Stimulated activated CD8-positive, alpha-beta memory T cell treated with anti-CD3 and anti-CD28 coated beads, Interleukin-7, amount 100 ng/mL, for 48 hours (primary cell): ENCODE measurements at regions not wholly inside any gene's neighbourhood (a gene's known extent, or its start where the extent isn't known, plus 50 kb on each side); places are given as distances from the start of the nearest gene placed in this dataset.

ENCODE experiments used
- DNase-seq, 2 donors: peaks; one replicate each; pipeline ENCODE4 v3.0.0-alpha.2; 2020; ENCODE audit warnings: low read depth in 1 of 2; ENCODE audit errors: extremely low read depth in 1 of 2

DNA sequence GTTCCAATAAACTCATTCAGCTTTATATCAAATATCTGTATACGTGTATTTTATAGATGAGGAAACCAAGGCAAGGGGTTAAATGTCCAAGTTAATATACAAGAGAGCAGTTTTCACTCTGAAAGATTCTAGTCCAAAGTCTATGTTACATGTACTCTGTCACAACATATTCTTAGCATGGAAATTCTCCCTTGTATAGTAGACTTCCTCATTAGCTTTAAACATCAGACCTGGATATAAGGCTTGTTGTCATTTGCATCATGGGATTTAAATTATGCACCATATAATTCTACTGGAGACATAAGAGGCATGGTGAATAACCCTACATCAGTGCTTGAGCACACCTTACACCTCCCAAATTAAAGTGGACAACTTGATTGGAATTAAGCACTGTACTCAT lies 681.9 kb upstream of the CCDC179 start:
- no peak for DNase-seq

DNA sequence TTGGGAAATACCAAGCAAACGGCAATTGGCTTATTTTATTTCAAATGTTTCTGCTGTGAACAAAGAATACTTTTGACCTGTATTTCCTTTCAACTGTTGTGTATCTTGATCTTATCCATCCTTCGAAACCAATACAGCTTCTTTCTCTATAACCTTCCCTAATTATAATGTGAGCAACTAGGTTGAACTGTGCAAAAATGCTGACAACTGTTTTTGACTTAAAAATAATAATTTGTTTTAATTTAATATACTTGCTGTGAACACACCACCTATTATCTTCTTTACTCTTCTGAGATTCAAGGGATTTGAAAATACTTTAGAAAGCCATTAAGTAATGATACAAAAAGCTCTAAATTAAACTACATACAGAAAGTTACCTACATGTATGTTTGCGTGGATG lies 682.5 kb upstream of the CCDC179 start:
- DNase-seq: no peak

DNA sequence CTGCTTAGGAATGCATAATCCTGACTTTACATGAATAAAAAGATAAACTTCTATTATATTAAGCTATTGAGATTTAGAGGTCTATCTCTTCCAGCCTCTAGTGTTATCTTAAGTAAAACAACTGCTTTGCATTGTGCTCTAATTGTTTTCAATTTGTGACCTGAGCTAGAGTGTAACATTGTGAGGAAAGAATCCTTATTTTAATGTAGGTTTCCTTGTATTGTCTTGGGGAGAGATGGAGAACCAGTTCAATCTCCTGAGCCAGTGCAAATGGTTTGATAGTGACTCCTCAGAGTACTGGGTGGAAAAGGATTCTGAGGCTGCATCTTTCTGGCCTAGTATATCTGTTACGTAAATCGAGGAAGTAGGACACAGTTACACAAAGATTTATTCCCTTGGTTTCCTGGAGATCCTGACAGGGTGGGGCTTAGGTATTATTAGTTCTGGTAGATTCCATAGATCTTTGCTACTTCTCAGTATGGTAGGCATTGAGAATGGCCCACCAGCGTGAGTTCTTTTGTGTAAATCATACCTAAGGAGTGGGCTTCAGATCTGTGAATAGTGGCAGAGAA lies 683.5 kb upstream of the CCDC179 start:
- no peak for DNase-seq

GRCh38 chr11:23551706-23552105 lies 691.4 kb upstream of the CCDC179 start:
- DNase-seq: no peak

DNA sequence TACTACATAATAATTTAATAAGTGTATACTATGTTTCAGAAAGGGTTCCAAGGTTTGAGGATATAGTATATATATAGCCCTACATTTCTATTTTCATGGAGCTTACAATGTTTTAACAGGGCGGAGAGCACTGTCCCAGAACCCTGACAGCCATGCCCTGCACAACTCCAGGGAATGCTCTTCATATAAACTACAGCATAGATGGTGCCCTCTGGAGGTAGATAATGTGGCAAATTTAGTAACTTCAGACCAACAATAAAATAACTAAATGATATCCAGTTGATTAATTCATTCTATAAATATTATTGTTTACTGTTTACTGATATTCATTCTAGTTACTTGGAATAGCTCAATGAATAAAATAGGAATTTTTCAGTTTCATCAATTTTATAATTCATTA lies 693.7 kb upstream of the CCDC179 start:
- no peak for DNase-seq

DNA sequence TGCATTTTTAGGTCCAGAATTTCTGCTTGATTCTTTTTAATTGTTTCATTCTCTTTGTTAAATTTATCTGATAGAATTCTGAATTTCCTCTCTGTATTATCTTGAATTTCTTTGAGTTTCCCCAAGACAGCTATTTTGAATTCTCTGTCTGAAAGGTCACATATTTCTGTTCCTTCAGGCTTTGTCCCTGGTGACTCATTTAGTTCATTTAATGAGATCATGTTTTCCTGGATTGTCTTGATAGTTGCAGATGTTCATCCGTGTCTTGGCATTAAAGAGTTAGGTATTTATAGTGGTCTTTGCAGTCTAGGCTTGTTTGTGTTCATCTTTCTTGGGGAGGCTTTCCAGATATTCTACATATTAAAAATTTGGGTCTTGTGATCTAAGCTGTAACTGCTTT lies 694.8 kb upstream of the CCDC179 start:
- DNase-seq: no peak

DNA sequence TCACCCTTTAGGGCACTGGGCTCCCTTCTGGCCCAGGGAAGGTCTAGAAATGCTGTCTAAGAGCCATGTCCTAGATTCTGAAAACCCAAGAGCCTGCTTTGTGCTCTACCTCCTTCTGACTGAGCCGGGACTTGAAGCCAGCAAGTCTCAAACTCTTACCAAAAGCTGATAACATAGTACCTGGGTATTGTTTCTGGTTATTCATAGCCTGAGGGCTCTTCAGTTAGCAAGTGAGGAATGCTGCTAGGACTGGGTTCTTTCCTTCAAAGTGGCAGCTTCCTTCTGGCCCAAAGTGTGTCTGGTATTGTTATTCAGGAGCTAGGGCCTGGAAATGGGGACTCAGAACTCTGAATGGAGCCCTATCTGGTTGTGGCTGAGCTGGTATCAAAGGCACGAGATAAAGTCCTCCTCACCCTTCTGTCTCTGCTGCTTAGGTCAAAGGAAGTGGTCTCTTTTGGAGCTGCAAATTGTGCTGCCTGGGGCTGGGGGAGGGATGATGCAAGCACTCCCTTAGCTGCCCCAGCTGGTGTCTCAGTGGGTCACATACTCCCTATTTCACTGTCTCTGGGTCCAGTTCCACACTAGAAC lies 696.0 kb upstream of the CCDC179 start:
- DNase-seq: no peak

- no peak for DNase-seq
Observed at GRCh38 chr11:23563591-23563990, 703.3 kb upstream of the CCDC179 start.

DNA sequence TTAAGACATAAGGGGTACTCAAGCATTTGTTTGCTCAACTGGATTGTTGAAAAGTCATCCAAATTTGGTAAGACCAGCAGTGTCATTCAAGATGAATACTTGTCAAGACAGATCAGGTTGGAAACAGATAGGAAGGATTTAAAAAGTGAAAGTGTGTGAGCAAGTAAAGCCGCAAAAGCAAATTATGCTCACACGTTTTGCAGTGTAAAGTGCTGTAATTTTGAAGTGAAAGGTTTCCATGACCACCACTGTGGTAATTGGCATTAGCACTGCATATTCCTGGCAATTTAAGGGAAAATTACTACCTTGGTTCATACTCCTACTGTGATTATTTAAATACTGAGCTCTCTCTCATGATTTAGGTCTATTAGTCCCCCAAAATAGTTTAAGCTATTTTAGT lies 704.1 kb upstream of the CCDC179 start:
- DNase-seq: no peak

DNA sequence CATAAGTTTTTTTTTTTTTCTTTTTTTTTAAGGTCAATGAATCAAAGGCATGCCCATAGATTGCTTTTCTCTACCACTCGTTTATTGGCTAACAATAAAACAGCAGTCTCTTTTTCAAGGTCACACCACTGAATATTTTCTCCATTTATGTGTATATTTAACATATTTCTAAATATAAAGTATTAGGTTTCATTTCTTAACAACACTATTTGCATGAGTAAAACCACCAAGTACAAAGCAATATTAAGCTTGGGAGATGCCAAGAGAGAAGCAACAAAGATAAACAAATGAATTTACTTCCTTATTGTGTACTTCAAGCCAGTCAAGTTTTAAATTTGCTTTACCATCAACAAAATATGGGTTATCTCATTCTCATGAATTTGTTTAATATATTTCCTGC lies 708.9 kb upstream of the CCDC179 start:
- DNase-seq: no peak

- no peak for DNase-seq
Observed at GRCh38 chr11:23569547-23569946, 709.3 kb upstream of the CCDC179 start.

DNA sequence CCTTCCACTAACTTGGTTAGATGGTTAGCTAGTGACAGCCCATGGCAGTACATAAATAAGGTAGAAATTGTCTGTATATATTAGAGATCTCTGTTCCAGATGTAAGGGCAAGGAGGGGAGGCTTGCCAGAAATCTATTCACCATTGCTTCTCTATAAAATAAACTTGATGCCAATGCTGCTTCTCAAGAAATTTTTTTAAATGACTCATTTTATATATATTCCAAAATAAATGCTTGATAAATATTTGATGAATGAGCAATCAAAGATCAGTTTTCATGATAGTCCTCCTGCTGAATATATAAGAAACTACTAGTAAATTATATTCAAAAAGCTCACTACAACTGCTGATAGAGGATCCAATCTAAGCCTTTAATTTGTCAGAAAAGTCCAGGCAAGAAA lies 710.6 kb upstream of the CCDC179 start:
- DNase-seq: no peak

DNA sequence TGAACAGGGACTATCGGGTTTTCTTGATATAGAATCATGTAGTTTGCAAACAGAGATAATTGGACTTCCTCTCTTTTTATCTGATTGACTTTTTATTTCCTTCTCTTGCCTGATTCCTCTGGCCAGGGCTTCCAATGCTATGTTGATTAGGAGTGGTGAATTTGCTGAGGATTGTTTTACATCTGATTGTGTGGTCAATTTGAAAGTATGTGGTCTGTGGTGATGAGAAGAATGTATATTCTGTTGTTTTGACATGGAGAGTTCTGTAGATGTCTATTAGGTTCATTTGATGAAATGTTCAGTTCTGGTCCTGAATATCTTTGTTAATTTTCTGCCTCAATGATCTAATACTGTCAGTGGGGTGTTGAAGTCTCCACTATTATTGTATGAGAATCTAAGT lies 713.2 kb upstream of the CCDC179 start:
- no peak for DNase-seq

GRCh38 chr11:23574149-23574548 lies 713.9 kb upstream of the CCDC179 start:
- DNase-seq: no peak

GRCh38 chr11:23577296-23577695 lies 717.0 kb upstream of the CCDC179 start:
- no peak for DNase-seq

GRCh38 chr11:23585416-23586104 lies 725.3 kb upstream of the CCDC179 start:
- no peak for DNase-seq

GRCh38 chr11:23586173-23586572 lies 725.9 kb upstream of the CCDC179 start:
- DNase-seq: no peak

DNA sequence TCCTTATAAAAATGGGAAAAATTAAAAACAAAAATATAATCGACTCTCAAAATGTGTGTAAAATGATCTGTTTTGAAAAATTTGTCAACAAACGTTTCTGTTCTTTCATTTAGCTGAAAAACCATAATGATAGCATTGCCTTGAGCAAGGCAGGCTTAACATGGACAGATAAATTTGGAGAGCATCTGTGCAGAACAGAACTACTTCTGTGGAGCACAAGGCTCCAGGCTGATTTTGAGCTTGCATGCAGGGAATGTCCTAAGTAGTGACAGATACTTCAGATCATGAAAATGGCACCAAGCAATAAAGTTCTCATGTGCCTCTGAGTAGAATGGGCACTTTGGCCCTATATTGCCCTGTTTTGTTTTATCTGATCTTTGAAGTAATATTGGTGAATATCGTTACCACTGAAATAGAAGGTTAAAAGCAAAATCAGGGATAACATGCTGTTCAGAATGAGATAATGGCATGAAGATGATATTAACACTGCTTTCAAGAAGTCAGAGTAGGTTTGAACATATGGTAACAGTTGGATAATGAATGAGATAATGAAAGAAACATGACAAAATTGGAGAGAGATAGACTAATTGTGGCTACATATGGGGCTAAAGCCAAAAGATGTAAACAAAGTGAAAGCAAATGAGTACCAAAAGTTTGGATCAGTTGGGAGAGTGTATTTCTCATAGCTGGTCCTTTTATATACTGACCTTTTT lies 730.5 kb upstream of the CCDC179 start:
- DNase-seq: no peak

DNA sequence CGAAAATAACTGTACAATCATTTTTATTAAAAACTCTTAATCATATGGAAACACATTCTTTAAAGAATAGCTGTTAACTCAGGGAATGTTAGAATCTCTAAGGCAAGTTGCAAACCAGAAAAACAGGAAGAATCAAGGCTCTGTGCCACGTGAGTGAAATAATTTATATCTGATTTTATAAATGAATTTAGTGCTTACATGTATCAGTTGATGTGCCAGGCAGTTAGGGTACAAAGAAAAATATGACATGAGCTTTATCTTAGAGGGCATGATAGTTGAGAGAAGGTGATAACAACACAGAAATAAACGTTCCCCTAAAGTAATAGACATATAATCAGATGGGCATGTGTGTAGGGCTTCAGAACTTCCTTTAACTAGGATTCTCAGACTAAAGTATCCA lies 734.5 kb upstream of the CCDC179 start:
- no peak for DNase-seq

DNA sequence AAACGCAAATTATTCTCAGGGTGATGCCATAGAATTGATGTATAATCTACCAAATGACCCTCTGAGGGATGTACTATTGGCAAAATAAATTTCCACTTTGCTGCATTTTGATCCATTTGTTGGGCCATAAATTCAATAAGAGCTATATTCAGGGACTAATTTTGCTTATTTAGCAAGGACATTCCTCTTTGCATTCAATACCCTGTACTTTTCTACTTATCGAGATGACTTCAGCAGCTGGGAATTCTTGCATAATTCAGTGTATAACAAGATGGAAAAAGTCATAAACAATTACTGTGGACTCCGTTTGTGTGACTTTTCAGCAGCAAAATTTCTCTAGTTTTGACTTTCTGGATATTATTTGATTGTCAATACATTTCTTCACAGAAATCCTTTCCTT lies 744.7 kb upstream of the CCDC179 start:
- DNase-seq: no peak

GRCh38 chr11:23606191-23606590 lies 745.9 kb upstream of the CCDC179 start:
- DNase-seq: no peak

GRCh38 chr11:23611726-23612125 lies 751.5 kb upstream of the CCDC179 start:
- no peak for DNase-seq
